Loucy (cell line): ENCODE measurements at regions not wholly inside any gene's neighbourhood (a gene's known extent, or its start where the extent isn't known, plus 50 kb on each side); places are given as distances from the start of the nearest gene placed in this dataset.

ENCODE experiments used
- H2AFZ ChIP-seq: fragments of 200-600 bp; sonication (generic); 2 replicates; pipeline ENCODE4 v1.6.0; 2016; ENCODE audit warnings: antibody characterized with exemption, mild to moderate bottlenecking, low read length, moderate library complexity
- H3F3A ChIP-seq: fragments of 200-600 bp; 2 replicates; pipeline ENCODE4 v1.6.0; 2016; ENCODE audit warnings: antibody characterized with exemption, low read depth, mild to moderate bottlenecking
- H3K27me3 ChIP-seq: fragments of 200-600 bp; sonication (generic); 2 replicates; pipeline ENCODE4 v1.6.1; 2014; ENCODE audit warnings: low read length, mild to moderate bottlenecking; ENCODE audit not compliant: insufficient read depth, poor library complexity, severe bottlenecking
- H3K36me3 ChIP-seq: fragments of 200-600 bp; sonication (generic); 2 replicates; pipeline ENCODE4 v1.6.1; 2016; ENCODE audit warnings: low read length; ENCODE audit not compliant: insufficient read depth
- H3K4me1 ChIP-seq: fragments of 200-600 bp; sonication (generic); 2 replicates; pipeline ENCODE4 v1.5.1; 2014; ENCODE audit warnings: low read length, mild to moderate bottlenecking; ENCODE audit not compliant: insufficient read depth, poor library complexity, severe bottlenecking
- H3K4me2 ChIP-seq: fragments of 200-600 bp; sonication (generic); 2 replicates; pipeline ENCODE4 v1.6.0; 2014; ENCODE audit warnings: antibody characterized with exemption, low read length, low read depth, mild to moderate bottlenecking; ENCODE audit not compliant: poor library complexity, severe bottlenecking
- H3K4me3 ChIP-seq: fragments of 200-600 bp; sonication (generic); 2 replicates; pipeline ENCODE4 v1.5.1; 2014; ENCODE audit warnings: low read length, mild to moderate bottlenecking, mixed read lengths; ENCODE audit not compliant: poor library complexity, severe bottlenecking
- H3K79me2 ChIP-seq: fragments of 200-600 bp; sonication (generic); 2 replicates; pipeline ENCODE4 v1.6.1; 2014; ENCODE audit warnings: low read length; ENCODE audit not compliant: insufficient read depth
- H3K9ac ChIP-seq: fragments of 200-600 bp; sonication (generic); 2 replicates; pipeline ENCODE4 v1.6.0; 2014; ENCODE audit warnings: mild to moderate bottlenecking, low read depth, low read length, moderate library complexity; ENCODE audit not compliant: poor library complexity, severe bottlenecking
- H3K9me2 ChIP-seq: fragments of 200-600 bp; sonication (generic); replicated peaks from 2 replicates; pipeline ENCODE4 v1.6.1; 2016; ENCODE audit warnings: low read depth, low read length, mixed read lengths
- H3K9me3 ChIP-seq: fragments of 200-600 bp; sonication (generic); 2 replicates; pipeline ENCODE4 v1.6.1; 2014; ENCODE audit warnings: mild to moderate bottlenecking, antibody characterized with exemption, low read length, low read depth; ENCODE audit not compliant: insufficient read depth
- H4K20me1 ChIP-seq: fragments of 200-600 bp; sonication (generic); 2 replicates; pipeline ENCODE4 v1.6.0; 2014; ENCODE audit warnings: antibody characterized with exemption, low read length, mild to moderate bottlenecking; ENCODE audit not compliant: insufficient read depth, poor library complexity, severe bottlenecking
- CTCF ChIP-seq: fragments of 200-600 bp; sonication (generic); conservative IDR thresholded peaks from 2 replicates; pipeline ENCODE4 v1.5.1; 2014; ENCODE audit warnings: mild to moderate bottlenecking, antibody characterized with exemption, low read length
- EZH2phosphoT487 ChIP-seq: fragments of 200-600 bp; IDR thresholded peaks from 2 replicates; pipeline ENCODE4 v1.6.1; 2018; ENCODE audit warnings: antibody characterized with exemption, mild to moderate bottlenecking, moderate library complexity, borderline replicate concordance

GRCh38 chr13:73934771-73935170 lies 199.4 kb downstream of the KLF12 start:
- Histone ChIP-seq H4K20me1 (no peaks in the 10 kb centered on the region), H2AFZ (no peak overlapping the region), H3K79me2 (no peaks in the 10 kb centered on the region), H3K36me3 (no peaks in the 10 kb centered on the region), H3F3A (no peaks in the 10 kb centered on the region), H3K4me1 (peaks cover 5% of the 10 kb centered on the region), H3K9ac (no peak overlapping the region), H3K9me2 (no peaks in the 10 kb centered on the region), H3K4me3 (no peak overlapping the region), H3K9me3 (no peaks in the 10 kb centered on the region), H3K4me2 (no peak overlapping the region), H3K27me3 (no peaks in the 10 kb centered on the region)
- TF ChIP-seq EZH2phosphoT487 (no peak), CTCF (no peak)

- H3K4me3 ChIP-seq: no peak overlapping the region
- no peaks in the 10 kb centered on the region for H3F3A ChIP-seq
- H3K36me3 ChIP-seq: no peaks in the 10 kb centered on the region
- no peak overlapping the region for H3K4me2 ChIP-seq
- no peaks in the 10 kb centered on the region for H3K9me2 ChIP-seq
- no peaks in the 10 kb centered on the region for H3K9me3 ChIP-seq
- H3K4me1 ChIP-seq: no peaks in the 10 kb centered on the region
- no peaks in the 10 kb centered on the region for H3K27me3 ChIP-seq
- no peaks in the 10 kb centered on the region for H4K20me1 ChIP-seq
- H3K9ac ChIP-seq: no peak overlapping the region
- no peak for TF ChIP-seq EZH2phosphoT487
- no peak for TF ChIP-seq CTCF
- H2AFZ ChIP-seq: no peak overlapping the region
- H3K79me2 ChIP-seq: no peaks in the 10 kb centered on the region
Measured at GRCh38 chr13:73934215-73934641, 200.0 kb downstream of the KLF12 start.

GRCh38 chr13:73933795-73934194 lies 200.4 kb downstream of the KLF12 start:
- Histone ChIP-seq H3K9ac (no peak overlapping the region), H3K79me2 (no peaks in the 10 kb centered on the region), H3K4me1 (no peaks in the 10 kb centered on the region), H3K27me3 (no peaks in the 10 kb centered on the region), H3K36me3 (no peaks in the 10 kb centered on the region), H2AFZ (no peak overlapping the region), H3K9me2 (no peaks in the 10 kb centered on the region), H3K9me3 (no peaks in the 10 kb centered on the region), H3K4me3 (no peak overlapping the region), H3F3A (no peaks in the 10 kb centered on the region), H4K20me1 (no peaks in the 10 kb centered on the region), H3K4me2 (no peak overlapping the region)
- TF ChIP-seq CTCF: no peak
- no peak for TF ChIP-seq EZH2phosphoT487
